Panc1 (cell line): ENCODE measurements at regions not wholly inside any gene's neighbourhood (a gene's known extent, or its start where the extent isn't known, plus 50 kb on each side); places are given as distances from the start of the nearest gene placed in this dataset.

Experiments used
- CTCF ChIP-seq: fragments of 450-650 bp; IDR thresholded peaks from 2 replicates; pipeline ENCODE4 v1.5.1; 2017; ENCODE audit warnings: mild to moderate bottlenecking
- REST ChIP-seq, 2 experiments: IDR thresholded peaks; 2 replicates each; pipeline ENCODE4 v1.6.1; 2011 to 2012; ENCODE audit warnings: low read depth in 2 of 2, control low read depth in 1 of 2, low read length in 1 of 2, mild to moderate bottlenecking in 1 of 2, moderate library complexity in 1 of 2; ENCODE audit not compliant: insufficient read depth in 1 of 2
- SIN3A ChIP-seq: IDR thresholded peaks from 2 replicates; pipeline ENCODE4 v1.6.1; 2012; ENCODE audit warnings: low read depth, mild to moderate bottlenecking, low read length, moderate library complexity, borderline replicate concordance; ENCODE audit not compliant: insufficient read depth

- TF ChIP-seq CTCF: peak; percentile 28; the same call in 1 of the 2 replicates
- TF ChIP-seq SIN3A: no peak
- no peak for TF ChIP-seq REST (IDR thresholded peaks at IDR 0.05; ENCODE audit: insufficient read depth in 1 of 2, low read depth in 2 of 2, low read length in 1 of 2)
Observed at GRCh38 chr3:144770915-144771351, 799.3 kb downstream of the DIPK2A start.
